GM18505 (cell line): ENCODE measurements at regions not wholly inside any gene's neighbourhood (a gene's known extent, or its start where the extent isn't known, plus 50 kb on each side); places are given as distances from the start of the nearest gene placed in this dataset.
"Not testable (repeated sequence)": the region's sequence is repeated elsewhere in the genome, so short reads cannot be mapped to it uniquely, and the experiment has no call there.

Experiments used
- ATAC-seq: cut with Tn5 transposase; IDR thresholded peaks from one replicate; pipeline ENCODE4 v1.9.1; 2021; ENCODE audit not compliant: unreplicated experiment
- POLR2A ChIP-seq: IDR thresholded peaks from 4 replicates; pipeline ENCODE4 v1.6.1; 2011; ENCODE audit warnings: borderline replicate concordance; ENCODE audit not compliant: insufficient read depth, insufficient read length; ENCODE audit errors: extremely low read depth

- no peak for ATAC-seq
- TF ChIP-seq POLR2A = no peak
These were observed 711.0 kb downstream of the C4orf33 start for GRCh38 chr4:129806986-129807385.

GRCh38 chr4:129808242-129808641 lies 712.3 kb downstream of the C4orf33 start:
- no peak for ATAC-seq
- no peak for TF ChIP-seq POLR2A

GRCh38 chr4:129821073-129821472 lies 725.1 kb downstream of the C4orf33 start:
- no peak for ATAC-seq
- TF ChIP-seq POLR2A = no peak

GRCh38 chr4:129821963-129822362 lies 726.0 kb downstream of the C4orf33 start:
- ATAC-seq = no peak
- TF ChIP-seq POLR2A = no peak

GRCh38 chr4:129822701-129823100 lies 726.7 kb downstream of the C4orf33 start:
- TF ChIP-seq POLR2A = no peak
- ATAC-seq = no peak

- no peak for TF ChIP-seq POLR2A
- no peak for ATAC-seq
These were observed 727.2 kb downstream of the C4orf33 start for GRCh38 chr4:129823105-129823504.

- ATAC-seq = no peak
- TF ChIP-seq POLR2A = no peak
These were observed 733.4 kb downstream of the C4orf33 start for GRCh38 chr4:129829373-129829772.

GRCh38 chr4:129839687-129840086 lies 743.7 kb downstream of the C4orf33 start:
- ATAC-seq = no peak
- TF ChIP-seq POLR2A = no peak

GRCh38 chr4:129842096-129842495 lies 746.1 kb downstream of the C4orf33 start:
- no peak for ATAC-seq
- TF ChIP-seq POLR2A = no peak

- no peak for ATAC-seq
- no peak for TF ChIP-seq POLR2A
These were observed 756.5 kb downstream of the C4orf33 start for GRCh38 chr4:129852434-129852833.

GRCh38 chr4:129853685-129854467 lies 757.9 kb downstream of the C4orf33 start:
- not testable (repeated sequence) for ATAC-seq

GRCh38 chr4:129862461-129862860 lies 766.5 kb downstream of the C4orf33 start:
- TF ChIP-seq POLR2A = no peak
- ATAC-seq = no peak

- TF ChIP-seq POLR2A = no peak
- no peak for ATAC-seq
These were observed 767.3 kb downstream of the C4orf33 start for GRCh38 chr4:129863206-129863605.

GRCh38 chr4:129883996-129884395 lies 788.0 kb downstream of the C4orf33 start:
- no peak for TF ChIP-seq POLR2A
- ATAC-seq = no peak

- no peak for TF ChIP-seq POLR2A
- ATAC-seq = no peak
These were observed 801.2 kb downstream of the C4orf33 start for GRCh38 chr4:129897111-129897510.

- ATAC-seq = no peak
- no peak for TF ChIP-seq POLR2A
These were observed 803.9 kb downstream of the C4orf33 start for GRCh38 chr4:129899849-129900248.

GRCh38 chr4:129900430-129900953 lies 804.5 kb downstream of the C4orf33 start:
- no peak for TF ChIP-seq POLR2A
- no peak for ATAC-seq
